Suprapubic skin (tissue), 4 donors: ENCODE measurements at regions not wholly inside any gene's neighbourhood (a gene's known extent, or its start where the extent isn't known, plus 50 kb on each side); places are given as distances from the start of the nearest gene placed in this dataset.

ENCODE experiments used
- CTCF ChIP-seq, 2 donors: fragments of 200-600 bp in 1 of 2; fragments of 450-650 bp in 1 of 2; sonication (generic) in 1 of 2; IDR thresholded peaks; one replicate each; pipeline ENCODE4 v1.5.1; 2016 to 2019; ENCODE audit warnings: antibody characterized with exemption in 2 of 2, mild to moderate bottlenecking in 1 of 2, moderate library complexity in 1 of 2
- EP300 ChIP-seq: sonication (generic); formaldehyde crosslinking; IDR thresholded peaks from one replicate; pipeline ENCODE4 v1.6.1; 2017; ENCODE audit warnings: antibody characterized with exemption
- POLR2A ChIP-seq, 2 donors: fragments of 450-650 bp; IDR thresholded peaks; one replicate each; pipeline ENCODE4 v1.6.1; 2017; ENCODE audit warnings: antibody characterized with exemption in 2 of 2, mild to moderate bottlenecking in 2 of 2, moderate library complexity in 2 of 2
- POLR2AphosphoS5 ChIP-seq, 3 donors: sonication (generic); formaldehyde crosslinking; IDR thresholded peaks; one replicate each; pipeline ENCODE4 v1.6.1; 2017; ENCODE audit warnings: antibody characterized with exemption in 3 of 3

DNA sequence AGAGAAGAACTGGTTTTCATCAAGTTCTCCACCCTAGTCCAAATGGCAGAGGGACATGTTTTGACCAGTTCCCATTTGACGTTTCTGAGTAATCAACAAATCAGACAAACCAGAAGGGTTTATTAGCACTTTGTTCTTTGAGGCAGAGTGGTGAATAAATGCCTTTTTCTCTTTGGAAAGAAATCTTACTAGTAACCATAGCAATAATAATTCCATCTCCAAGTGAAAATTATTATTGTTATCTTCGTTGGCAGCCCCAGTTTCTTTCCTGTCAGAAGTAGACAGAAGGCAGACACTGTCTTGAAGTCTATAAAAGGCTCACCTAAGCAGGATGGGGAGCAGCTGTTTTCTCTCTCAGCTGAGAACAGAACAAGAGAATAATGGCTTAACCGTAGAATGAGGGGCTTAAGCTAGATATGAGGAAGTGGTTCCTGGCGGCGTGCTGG is 391.6 kb downstream of the PBX1 start:
- TF ChIP-seq CTCF (IDR thresholded peaks at IDR 0.05) (no peak), POLR2A (IDR thresholded peaks at IDR 0.05) (no peak), EP300 (no peak), POLR2AphosphoS5 (IDR thresholded peaks at IDR 0.05) (no peak)
